ENCODE measurements at regions not wholly inside any gene's neighbourhood (a gene's known extent, or its start where the extent isn't known, plus 50 kb on each side); places are given as distances from the start of the nearest gene placed in this dataset.
"Not testable (repeated sequence)": the region's sequence is repeated elsewhere in the genome, so short reads cannot be mapped to it uniquely, and the experiment has no call there.

DNA sequence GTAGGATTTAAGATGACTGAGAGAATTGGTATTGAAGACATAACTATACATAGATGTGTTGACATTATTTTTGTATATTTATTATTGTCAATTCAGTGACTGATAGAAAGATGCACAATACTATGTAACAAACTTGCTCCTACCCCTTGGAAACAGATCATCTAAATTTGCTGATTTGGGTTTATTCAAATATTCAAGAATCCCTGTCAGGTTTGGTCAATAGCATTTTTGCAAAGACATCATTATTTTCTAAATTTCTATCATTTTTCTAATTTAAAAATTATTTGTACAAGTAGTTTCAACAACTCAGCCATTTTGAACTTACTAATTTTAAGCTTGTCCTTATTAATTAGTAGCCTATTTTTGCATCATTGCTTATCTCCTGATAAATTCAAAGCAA is 1463.4 kb downstream of the SI start:
- no peak for DNase-seq

DNA sequence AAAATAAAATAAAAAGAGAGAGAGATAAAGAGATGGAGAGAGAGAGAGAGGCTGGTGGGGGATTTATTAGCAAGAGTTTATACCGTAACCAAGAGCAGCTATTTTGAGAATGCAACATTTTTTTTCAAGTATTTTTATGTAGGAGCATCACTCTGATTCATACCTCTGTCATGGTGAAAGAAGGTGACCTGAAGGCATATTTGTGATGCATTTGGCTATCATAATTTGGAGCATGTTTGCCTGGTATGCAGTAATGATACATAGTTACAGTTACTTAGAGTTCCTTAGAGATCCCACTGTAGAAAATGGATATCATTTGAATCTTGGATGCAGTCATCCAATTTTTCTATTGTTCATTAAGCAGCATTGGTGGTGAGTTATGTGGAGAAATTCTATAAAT is 1472.4 kb downstream of the SI start:
- DNase-seq = no peak

DNA sequence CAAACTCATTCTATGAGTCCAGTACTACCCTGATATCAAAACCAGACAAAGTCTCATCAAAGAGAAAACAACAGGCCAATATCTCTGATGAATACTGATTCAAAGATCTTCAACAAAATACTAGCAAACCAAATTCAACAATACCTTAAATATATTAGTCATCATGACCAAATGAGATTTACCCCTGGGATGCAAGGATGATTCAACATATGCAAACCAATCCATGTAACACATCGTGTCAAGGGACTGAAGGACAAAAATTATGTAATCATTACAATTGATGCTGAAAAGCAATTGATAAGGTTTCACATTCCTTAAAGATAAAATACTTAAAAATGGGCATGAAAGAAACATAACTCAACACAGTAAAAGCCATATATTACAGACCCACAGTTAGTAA is 1476.9 kb downstream of the SI start:
- no peak for DNase-seq

DNA sequence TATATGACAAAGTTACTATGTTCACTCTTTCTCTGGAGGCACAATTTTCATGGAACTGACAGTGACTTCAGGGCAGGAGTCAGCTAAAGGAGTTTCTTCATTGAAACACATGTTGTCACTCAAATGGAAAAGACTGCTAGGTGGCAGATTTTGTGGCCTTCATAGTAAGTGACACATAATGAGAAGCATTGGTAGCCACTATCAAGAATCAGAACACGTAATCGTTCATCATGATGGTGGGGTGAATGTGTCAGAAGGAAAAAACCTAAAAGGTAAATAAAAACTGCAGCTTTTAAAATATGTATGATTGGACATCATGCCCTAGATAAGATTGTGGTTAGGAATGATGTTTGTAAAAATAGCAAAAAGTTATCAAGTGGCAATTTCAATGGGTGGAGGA is 1491.0 kb downstream of the SI start:
- no peak for DNase-seq

DNA sequence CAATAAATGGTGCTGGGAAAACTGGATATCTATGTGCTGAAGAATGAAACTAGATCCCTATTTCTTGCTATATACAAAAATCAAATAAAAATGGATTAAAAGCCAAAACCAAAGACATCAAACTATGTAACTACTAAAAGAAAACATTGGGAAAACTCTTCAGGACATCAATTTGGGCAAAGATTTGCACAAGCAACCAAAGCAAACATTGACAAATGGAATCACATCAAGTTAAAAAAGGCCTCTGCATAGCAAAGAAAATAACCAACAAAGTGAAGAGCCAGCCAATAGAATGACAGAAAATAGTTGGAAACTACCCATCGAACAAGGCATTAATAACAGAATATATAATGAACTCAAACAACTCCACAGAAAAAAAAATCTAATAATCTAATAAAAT is 1495.3 kb downstream of the SI start:
- no peak for DNase-seq

DNA sequence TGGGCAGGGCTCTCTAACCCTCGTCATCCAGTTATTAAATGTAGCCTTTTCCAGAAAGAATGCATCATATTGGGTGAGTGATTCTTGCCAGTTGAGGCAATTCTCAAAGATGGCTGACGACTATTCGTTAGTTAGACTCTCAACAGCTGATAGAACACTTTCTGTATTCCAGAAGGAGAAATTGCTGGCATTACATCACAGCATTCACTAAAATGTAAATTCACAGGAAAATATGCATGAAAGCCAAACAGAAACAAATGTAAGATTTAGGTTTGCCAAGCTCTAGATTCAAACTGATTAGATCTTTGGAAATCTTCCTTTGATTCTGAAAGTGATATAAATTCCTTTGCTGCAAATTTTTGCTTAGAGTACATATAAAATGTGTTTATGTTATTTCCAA is 1501.0 kb downstream of the SI start:
- DNase-seq = no peak

DNA sequence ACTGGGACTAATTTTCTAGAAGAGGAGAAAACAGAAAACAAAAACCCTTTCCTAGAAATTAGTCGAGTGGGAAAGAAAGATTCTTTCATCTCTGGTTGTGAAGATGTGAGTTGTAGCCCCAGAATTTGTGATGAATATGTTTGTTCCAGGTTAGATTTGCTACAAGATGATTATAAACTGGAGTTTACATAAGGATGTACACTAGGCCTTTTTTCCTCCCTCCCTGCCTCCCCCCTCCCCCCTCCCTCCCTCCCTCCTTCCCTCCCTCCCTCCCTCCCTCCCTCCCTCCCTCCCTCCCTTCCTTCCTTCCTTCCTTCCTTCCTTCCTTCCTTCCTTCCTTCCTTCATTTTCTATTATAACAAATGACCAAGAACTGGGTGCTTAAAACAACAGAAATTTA is 1502.0 kb downstream of the SI start:
- DNase-seq = no peak

DNA sequence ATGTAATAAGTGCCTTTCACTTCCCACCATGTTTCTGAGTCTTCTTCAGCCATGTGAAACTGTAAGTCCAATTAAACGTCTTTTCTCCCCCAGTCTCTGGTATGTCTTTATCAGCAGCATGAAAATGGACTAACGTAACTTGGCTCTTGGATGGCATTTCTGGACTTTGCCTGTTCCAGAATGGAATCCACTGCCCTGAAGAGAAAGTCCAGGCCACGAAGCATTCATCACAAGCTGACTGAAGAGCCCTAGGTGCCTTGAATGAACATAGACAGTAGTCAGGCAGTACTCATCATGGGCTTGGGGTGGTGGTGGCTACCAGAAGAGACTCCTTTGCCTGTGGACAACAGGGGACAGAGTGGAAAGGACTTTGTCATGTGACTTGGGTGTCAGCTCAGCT is 1505.0 kb downstream of the SI start:
- DNase-seq = no peak

DNA sequence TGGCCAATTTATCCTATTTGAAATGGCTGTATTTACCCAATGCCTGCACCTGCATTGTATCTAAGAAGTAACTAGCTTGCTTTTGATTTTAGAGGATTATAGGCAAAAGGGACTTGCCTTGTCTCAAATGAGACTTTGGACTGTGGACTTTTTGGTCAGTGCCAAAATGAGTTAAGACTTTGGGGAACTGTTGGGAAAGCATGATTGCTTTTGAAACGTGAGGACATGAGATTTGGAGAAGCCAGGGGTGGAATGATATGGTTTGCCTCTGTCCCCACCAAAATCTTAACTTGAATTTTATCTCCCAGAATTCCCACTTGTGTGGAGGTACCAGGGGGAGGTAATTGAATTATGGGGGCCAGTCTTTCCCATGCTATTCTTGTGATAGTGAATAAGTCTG is 1505.4 kb downstream of the SI start:
- DNase-seq = no peak

DNA sequence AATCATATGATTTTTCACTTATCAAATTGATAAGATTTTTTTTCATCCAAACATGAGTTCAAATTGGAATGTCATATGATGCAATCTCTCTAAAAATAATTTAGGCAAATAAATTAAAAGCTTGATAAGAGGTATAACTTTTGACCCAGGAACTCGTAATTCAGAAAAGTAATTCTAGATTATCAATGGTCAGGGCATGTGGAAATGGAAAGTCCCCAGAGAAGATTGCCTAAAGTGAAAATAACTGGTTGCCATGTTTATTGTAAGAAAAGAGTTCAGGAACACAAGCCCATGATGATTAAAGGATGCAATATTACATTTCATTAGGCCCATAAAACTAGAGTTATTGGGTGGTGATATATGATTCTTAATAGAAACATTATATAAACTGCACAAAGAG is 1514.8 kb downstream of the SI start:
- no peak for DNase-seq

DNA sequence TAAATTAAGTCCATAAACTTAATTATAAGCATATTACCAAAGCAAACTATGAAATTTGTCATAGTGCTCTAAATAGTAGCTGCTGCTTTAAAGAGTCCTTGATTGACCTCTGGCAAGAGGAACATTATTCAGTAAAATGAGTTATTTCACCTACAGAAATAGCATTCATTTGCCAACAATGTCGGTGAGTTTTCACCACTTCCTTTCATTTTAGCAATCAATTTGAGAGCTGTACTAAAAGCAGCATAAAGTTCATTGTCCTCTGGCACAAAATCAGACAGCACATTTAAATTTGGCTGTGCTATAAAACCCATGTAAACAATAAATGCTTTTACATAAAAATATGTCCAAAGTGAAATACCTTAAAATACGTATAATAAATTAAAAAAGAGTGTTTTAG is 1515.7 kb downstream of the SI start:
- no peak for DNase-seq

DNA sequence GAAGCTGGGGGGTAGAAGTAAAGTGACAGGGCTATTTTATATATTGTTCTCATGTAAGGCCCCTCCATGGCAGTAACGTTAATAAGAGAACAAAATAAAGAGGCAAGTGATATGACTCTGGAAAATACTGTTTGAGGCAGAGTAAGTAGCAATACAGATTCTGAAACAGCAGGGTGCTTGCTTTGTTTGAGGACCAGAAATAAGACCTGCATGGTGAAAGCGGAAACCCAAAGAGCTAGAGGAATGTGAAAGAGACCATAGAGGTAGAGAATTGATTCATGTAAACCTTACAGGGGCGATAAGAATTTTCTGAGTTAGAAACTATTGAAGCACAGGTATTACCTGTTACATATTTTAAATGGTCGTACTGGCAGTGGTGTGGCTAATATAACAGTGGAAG is 1517.1 kb downstream of the SI start:
- no peak for DNase-seq

DNA sequence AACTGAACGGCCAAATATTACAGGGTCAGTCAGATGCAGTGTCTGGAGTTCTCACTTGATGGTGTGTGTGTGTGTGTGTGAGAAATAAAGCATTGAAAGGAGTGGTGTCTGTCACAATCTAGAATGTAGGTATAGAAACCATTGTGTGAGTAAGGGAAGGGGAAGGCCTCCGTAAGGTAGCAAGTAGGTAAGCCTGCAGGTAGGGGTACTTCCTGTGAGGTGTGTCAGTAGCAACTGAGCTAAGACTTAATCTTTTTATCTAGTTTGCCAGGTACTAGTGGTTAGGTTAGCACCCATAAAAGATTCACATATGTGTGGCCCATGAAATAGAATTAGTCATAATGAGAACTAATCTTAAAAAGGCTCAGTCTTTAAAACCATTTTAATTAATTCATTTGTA is 1517.8 kb downstream of the SI start:
- no peak for DNase-seq

DNA sequence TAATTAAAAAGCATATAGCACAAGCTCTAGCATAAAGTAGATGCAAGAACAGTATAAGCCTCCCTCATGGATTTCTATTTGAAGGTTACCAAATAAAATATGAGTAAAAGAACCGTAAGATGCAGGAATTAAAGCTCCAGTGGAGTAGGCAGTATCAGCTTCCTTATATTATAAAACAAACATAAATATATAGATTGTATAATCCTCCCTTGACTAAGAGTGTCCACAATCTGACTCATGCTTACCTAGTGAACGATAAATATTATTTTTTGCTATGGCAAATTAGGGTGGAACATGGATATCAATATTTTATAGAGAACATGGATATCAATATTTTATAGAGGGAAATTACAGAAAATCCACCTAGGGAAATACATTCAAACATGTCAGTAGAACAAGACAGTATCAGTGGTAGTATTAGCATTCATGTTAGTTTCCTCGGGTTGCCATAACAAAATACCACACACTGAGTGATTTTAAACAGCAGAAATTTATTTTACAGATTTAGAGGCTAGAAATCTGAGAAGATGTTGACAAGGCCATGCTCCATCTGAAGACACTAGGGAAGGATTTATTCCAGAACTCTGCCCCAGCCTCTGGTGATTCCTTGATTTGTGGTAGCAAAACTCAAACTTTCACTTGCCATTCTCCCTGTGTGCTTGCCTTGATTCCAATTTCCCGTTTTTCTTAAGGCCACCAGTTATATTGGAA is 1521.3 kb downstream of the SI start:
- no peak for DNase-seq

DNA sequence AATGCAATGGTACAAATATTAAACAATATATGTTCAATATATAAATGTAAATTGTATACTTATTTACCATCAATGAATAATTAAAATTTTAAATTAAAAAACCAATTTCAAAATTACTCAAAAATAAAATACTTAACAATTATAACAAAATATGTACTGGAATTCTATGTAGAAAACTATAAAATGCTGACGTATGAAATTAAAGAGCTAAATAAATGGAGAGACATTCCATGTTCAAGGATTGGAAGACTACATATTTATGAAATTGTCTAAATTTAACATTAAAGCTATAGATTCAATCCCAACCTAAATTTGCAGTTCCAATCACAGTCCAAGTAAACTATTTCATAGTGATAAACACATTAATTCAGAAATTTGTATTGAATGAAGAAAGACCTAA is 1522.4 kb downstream of the SI start:
- DNase-seq = no peak

DNA sequence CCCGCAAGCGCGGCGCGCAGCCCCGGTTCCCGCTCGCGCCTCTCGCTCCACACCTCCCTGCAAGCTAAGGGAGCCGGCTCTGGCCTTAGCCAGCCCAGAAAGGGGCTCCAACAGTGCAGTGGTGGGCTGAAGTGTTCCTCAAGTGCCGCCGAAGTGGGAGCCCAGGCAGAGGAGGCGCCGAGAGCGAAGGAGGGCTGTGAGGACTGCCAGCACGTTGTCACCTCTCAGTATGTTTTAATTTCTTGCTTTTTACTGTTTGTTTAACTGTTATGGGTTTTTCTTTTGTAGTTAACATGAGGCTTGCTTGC is 1525.7 kb downstream of the SI start:
- DNase-seq = no peak

DNA sequence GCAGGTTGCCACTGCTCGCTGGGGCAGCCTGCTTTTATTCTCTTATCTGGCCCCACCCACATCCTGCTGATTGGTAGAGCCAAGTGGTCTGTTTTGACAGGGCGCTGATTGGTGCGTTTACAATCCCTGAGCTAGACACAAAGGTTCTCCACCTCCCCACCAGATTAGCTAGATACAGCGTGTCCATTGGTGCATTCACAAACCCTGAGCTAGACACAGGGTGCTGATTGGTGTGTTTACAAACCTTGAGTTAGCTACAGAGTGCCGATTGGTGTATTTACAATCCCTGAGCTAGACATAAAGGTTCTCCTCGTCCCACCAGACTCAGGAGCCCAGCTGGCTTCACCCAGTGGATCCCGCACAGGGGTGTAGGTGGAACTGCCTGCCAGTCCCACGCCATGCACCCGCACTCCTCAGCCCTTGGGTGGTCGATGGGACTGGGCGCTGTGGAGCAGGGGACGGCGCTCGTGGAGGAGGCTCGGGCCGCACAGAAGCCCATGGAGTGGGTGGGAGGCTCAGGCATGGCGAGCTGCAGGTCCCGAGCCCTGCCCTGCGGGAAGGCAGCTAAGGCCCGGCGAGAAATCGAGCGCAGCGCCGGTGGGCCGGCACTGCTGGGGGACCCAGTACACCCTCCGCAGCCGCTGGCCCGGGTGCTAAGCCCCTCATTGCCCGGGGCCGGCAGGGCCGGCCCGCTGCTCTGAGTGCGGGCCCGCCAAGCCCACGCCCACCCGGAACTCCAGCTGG is 1526.2 kb downstream of the SI start:
- DNase-seq = not testable (repeated sequence)

DNA sequence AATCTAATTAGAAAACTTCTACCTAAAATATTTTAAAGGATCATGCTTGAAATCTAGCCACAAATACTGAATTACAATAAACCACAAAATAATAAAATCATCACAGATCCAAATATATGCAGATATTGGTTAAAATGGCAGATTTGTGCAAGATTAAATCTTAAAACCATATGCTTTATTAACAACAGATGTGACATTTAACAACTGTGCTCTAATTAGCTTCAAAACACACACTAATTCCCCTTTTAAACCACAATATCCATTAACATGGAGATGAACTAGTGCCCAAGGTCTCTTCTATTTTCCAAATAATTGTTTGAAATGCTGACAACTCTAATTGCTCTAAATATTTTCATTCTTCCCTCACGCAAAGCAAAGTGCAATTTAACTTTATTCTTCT is 1530.3 kb downstream of the SI start:
- no peak for DNase-seq

DNA sequence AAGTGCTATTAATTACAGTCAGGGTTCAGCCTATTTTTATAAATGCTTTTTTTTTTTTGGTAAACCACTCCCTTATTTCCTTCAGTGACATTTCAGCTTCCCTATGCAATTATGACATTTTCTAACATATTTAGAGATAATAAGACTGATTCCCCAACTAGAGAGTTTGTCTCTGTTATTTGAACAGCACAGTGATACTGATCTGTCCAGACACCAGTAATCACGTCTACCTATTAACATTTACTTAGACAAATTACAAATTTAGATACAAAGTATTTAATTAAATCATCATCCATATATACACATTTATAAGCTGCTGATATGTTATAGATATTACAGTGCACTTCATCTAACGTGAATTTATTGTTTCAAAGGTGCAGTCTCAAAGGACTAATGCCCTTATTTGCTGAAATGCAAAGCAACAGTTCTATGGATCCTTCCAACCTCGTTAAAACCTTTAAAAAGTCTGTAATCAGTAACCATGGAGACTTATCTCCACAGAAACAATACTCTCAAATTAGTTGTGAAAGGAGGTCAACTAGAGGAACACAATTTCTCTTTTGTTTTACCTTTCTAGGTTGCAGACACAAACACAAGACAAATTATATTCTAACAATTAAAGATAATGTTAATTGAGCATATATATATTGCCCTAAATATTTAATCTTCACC is 1531.1 kb downstream of the SI start:
- DNase-seq = no peak

DNA sequence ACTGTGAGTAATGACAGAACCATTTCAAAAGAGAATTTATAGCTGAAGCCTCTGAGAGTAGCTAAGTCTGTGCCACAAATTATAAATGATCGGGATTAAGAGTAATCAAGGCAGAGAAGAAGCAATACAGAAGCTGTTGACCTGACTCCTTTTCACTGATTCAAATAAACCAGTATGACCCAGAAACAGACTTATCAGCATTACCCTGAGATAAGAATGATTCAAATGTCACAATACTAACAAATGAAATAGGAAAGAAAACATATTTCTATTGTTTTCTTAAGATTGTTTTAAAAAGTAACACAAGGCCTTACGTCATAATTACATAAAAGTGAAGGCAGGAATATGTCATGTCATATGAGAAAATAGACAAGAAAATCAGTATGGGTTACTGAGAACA is 1534.6 kb downstream of the SI start:
- no peak for DNase-seq

DNA sequence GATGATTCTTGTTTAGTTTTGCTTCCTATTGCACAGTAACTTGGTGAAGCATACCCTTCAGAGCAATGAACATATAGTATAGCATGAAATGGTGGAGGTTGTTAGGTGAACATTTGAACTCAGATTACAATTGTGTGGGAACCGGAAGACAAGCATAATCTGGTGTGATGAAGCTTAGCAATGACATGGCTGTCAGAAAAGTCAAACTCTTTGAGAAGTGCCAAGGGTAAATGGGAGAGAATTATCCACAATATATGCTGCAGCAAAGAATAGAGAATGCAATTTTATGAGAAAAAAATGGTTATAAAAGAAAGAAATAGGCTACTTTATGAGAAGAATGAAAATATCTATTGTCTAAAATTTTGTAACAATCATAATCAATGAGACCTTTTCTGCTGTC is 1536.7 kb downstream of the SI start:
- no peak for DNase-seq

DNA sequence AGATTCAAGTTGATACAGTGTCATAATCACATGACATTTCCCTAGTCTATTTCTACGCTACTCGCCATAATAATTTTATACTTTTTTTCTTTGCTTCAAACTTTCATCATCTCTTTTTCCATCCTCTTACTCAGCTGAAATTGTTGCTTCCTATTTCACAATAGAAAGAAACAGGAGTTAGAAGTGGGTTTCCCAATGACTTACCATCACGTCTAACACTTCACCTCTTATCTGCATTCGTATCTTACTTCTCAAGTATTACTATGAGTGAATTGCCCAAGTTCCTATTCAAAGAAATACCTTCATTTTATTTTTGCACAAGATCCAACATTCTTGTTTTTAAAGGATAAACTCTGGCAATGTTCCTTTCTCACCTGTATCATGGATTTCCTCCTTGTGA is 1539.9 kb downstream of the SI start:
- DNase-seq = no peak

DNA sequence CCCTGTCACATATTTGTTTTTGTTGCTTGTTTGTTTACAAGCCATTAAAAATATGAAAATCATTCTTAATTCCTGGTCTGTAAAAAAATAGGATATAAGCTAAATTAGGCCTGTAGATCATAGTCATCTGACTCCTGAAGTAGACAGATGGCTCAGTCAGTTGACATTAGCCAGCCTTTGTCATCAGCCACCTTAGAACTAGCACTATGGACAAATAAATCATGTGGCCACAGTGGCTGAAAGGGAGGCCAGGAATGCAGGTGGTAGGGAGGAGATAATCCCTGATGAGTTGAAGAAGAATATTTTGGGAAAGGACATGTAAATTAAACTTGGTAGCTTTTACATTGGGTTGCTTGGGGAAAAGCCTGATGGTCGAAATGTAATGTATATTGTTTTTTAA is 1544.9 kb downstream of the SI start:
- no peak for DNase-seq

DNA sequence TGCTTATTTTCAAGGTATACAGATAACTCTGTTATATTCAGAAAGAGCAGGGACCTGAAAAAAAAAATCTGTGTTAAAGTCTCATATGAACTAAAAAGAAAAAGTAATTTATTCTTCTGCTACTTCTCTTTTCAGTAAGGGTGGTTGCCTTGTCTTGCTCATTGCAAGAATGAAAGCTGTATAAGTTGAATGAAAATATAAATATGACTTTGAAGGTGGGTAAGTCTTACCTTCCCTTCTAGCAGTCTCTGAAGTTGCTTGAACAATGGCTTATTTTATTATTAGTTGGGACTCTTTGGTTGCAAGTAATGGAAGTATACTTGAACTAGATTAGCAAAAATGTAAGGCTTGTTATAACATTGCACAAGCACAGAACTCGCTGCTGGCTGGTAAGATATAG is 1554.9 kb downstream of the SI start:
- DNase-seq = no peak

DNA sequence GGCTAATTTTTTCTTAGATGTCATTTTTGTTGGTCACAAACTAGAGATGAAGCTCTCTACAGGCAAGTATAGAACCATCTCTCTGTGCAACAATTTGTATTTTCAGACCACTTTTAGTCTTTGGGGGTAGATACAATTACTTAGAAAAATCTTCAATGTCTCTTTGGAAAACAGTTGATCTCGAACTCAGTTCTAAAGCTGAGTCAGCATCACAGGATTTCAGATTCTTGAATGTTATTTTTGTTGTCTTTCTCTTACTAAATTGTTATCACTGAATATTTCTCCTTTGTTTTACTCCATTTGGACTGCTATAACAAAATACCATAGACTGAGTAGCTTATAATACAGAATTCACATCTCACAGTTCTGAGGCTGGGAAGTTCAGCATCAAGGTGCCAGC is 1557.0 kb downstream of the SI start:
- no peak for DNase-seq

All from NCI-H2081 (cell line).